OCI-LY3 (cell line): ENCODE measurements at regions not wholly inside any gene's neighbourhood (a gene's known extent, or its start where the extent isn't known, plus 50 kb on each side); places are given as distances from the start of the nearest gene placed in this dataset.

ENCODE experiments used
- H2AFZ ChIP-seq: fragments of 200-600, 300-600 bp; shearing (Covaris generic); 2 replicates; pipeline ENCODE4 v1.6.0; 2014; ENCODE audit warnings: antibody characterized with exemption, low read depth, low read length
- H3K27ac ChIP-seq: fragments of 200-600, 300-600 bp; sonication (generic); 2 replicates; pipeline ENCODE4 v1.5.1; 2014; ENCODE audit warnings: mild to moderate bottlenecking, low read length, moderate library complexity, mixed read lengths
- H3K27me3 ChIP-seq: fragments of 200-600, 300-600 bp; sonication (generic); 2 replicates; pipeline ENCODE4 v1.6.1; 2014; ENCODE audit warnings: low read depth, low read length, mixed read lengths
- H3K36me3 ChIP-seq: fragments of 200-600, 300-600 bp; sonication (generic); replicated peaks from 2 replicates; pipeline ENCODE3; 2014; ENCODE audit warnings: low read depth, low read length, mixed read lengths
- H3K4me1 ChIP-seq: fragments of 300-600, 200-600 bp; sonication (generic); 2 replicates; pipeline ENCODE4 v1.6.1; 2014; ENCODE audit warnings: low read length, mixed read lengths
- H3K4me2 ChIP-seq: fragments of 200-600, 300-600 bp; sonication (generic); 2 replicates; pipeline ENCODE4 v1.6.1; 2014; ENCODE audit warnings: low read length, mixed read lengths
- H3K4me3 ChIP-seq: fragments of 300-600, 200-600 bp; sonication (generic); 2 replicates; pipeline ENCODE4 v1.5.1; 2014; ENCODE audit warnings: antibody characterized with exemption, mild to moderate bottlenecking, low read length, moderate library complexity
- H3K79me2 ChIP-seq: fragments of 300-600, 200-600 bp; shearing (Covaris generic); 2 replicates; pipeline ENCODE4 v1.6.1; 2014; ENCODE audit warnings: mild to moderate bottlenecking, low read length, mixed read lengths
- H3K9ac ChIP-seq: fragments of 300-600, 200-600 bp; shearing (Covaris generic); 2 replicates; pipeline ENCODE4 v1.6.0; 2014; ENCODE audit warnings: mild to moderate bottlenecking, low read length, moderate library complexity
- H3K9me3 ChIP-seq: fragments of 200-600, 300-600 bp; shearing (Covaris generic); 2 replicates; pipeline ENCODE4 v1.6.1; 2014; ENCODE audit warnings: low read length, mixed read lengths; ENCODE audit not compliant: insufficient read depth
- H4K20me1 ChIP-seq: fragments of 200-600, 300-600 bp; sonication (generic); 2 replicates; pipeline ENCODE4 v1.6.1; 2016; ENCODE audit warnings: low read length, mixed read lengths; ENCODE audit not compliant: insufficient read depth
- EZH2phosphoT487 ChIP-seq: fragments of 200-600 bp; shearing (Covaris generic); IDR thresholded peaks from 2 replicates; pipeline ENCODE4 v1.6.1; 2018; ENCODE audit warnings: antibody characterized with exemption, mixed run types, low read depth
- TF ChIP-seq, protein P1 (sequence below): fragments of 200-600, 300-600 bp; sonication (generic); IDR thresholded peaks from 2 replicates; pipeline ENCODE4 v1.5.1; 2014; ENCODE audit warnings: antibody characterized with exemption, low read length, low read depth

DNA sequence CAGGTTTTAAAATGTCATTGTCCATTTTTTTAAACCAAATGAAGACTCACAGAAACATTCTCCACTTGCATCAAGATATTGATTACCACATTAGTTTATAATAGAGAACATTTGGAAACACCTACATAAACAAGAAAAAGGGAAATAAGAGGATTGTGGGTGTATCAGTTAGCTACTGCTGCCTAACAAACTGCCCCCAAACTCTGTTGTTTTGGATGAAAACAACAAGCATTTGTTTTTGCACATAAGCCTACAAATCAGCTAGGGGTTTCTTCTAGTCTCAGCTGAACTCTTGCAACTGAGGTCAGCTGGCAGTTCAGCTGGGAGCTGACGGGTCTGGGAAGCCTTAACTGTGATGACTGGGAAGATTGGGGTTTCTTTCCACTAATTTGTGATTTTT is 464.4 kb downstream of the COG6 start:
- no peak overlapping the region for H3K27ac ChIP-seq
- H4K20me1 ChIP-seq = no peaks in the 10 kb centered on the region
- TF ChIP-seq, protein P1, sequence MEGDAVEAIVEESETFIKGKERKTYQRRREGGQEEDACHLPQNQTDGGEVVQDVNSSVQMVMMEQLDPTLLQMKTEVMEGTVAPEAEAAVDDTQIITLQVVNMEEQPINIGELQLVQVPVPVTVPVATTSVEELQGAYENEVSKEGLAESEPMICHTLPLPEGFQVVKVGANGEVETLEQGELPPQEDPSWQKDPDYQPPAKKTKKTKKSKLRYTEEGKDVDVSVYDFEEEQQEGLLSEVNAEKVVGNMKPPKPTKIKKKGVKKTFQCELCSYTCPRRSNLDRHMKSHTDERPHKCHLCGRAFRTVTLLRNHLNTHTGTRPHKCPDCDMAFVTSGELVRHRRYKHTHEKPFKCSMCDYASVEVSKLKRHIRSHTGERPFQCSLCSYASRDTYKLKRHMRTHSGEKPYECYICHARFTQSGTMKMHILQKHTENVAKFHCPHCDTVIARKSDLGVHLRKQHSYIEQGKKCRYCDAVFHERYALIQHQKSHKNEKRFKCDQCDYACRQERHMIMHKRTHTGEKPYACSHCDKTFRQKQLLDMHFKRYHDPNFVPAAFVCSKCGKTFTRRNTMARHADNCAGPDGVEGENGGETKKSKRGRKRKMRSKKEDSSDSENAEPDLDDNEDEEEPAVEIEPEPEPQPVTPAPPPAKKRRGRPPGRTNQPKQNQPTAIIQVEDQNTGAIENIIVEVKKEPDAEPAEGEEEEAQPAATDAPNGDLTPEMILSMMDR = no peak
- TF ChIP-seq EZH2phosphoT487 = no peak
- no peak overlapping the region for H3K9ac ChIP-seq
- H3K79me2 ChIP-seq = no peaks in the 10 kb centered on the region
- no peaks in the 10 kb centered on the region for H3K9me3 ChIP-seq
- no peak overlapping the region for H2AFZ ChIP-seq
- peaks cover 8% of the 10 kb centered on the region; the same call in 1 of the 2 replicates for H3K27me3 ChIP-seq
- H3K36me3 ChIP-seq = no peaks in the 10 kb centered on the region
- no peak overlapping the region for H3K4me2 ChIP-seq
- peaks cover 10% of the 10 kb centered on the region for H3K4me1 ChIP-seq
- no peak overlapping the region for H3K4me3 ChIP-seq

GRCh38 chr13:40120288-40120687 is 464.8 kb downstream of the COG6 start:
- Histone ChIP-seq H3K27me3 (peaks cover 8% of the 10 kb centered on the region; the same call in 1 of the 2 replicates), H2AFZ (no peak overlapping the region), H3K9me3 (no peaks in the 10 kb centered on the region), H4K20me1 (no peaks in the 10 kb centered on the region), H3K4me2 (no peak overlapping the region), H3K36me3 (no peaks in the 10 kb centered on the region), H3K79me2 (no peaks in the 10 kb centered on the region), H3K4me3 (no peak overlapping the region), H3K4me1 (peaks cover 10% of the 10 kb centered on the region), H3K27ac (no peak overlapping the region), H3K9ac (no peak overlapping the region)
- TF ChIP-seq, protein P1 = no peak
- TF ChIP-seq EZH2phosphoT487 = no peak

GRCh38 chr13:40120781-40121180 is 465.3 kb downstream of the COG6 start:
- Histone ChIP-seq H3K4me3 (no peak overlapping the region), H3K27me3 (peaks cover 8% of the 10 kb centered on the region; the same call in 1 of the 2 replicates), H3K4me1 (peaks cover 7% of the 10 kb centered on the region), H3K27ac (no peak overlapping the region), H3K9ac (no peak overlapping the region), H3K79me2 (no peaks in the 10 kb centered on the region), H3K9me3 (no peaks in the 10 kb centered on the region), H3K36me3 (no peaks in the 10 kb centered on the region), H3K4me2 (no peak overlapping the region), H4K20me1 (no peaks in the 10 kb centered on the region), H2AFZ (no peak overlapping the region)
- TF ChIP-seq EZH2phosphoT487 = no peak
- TF ChIP-seq, protein P1 = no peak

GRCh38 chr13:40121722-40122121 is 466.3 kb downstream of the COG6 start:
- no peak overlapping the region for H2AFZ ChIP-seq
- no peaks in the 10 kb centered on the region for H3K79me2 ChIP-seq
- no peak overlapping the region for H3K9ac ChIP-seq
- no peaks in the 10 kb centered on the region for H4K20me1 ChIP-seq
- TF ChIP-seq, protein P1 = no peak
- TF ChIP-seq EZH2phosphoT487 = no peak
- no peaks in the 10 kb centered on the region for H3K36me3 ChIP-seq
- H3K4me3 ChIP-seq = no peak overlapping the region
- H3K4me2 ChIP-seq = no peak overlapping the region
- no peak overlapping the region for H3K27ac ChIP-seq
- peaks cover 2% of the 10 kb centered on the region; the same call in 1 of the 2 replicates for H3K9me3 ChIP-seq
- peaks cover 8% of the 10 kb centered on the region; the same call in 1 of the 2 replicates for H3K27me3 ChIP-seq
- H3K4me1 ChIP-seq = no peaks in the 10 kb centered on the region
